ENCODE measurements at regions not wholly inside any gene's neighbourhood (a gene's known extent, or its start where the extent isn't known, plus 50 kb on each side); places are given as distances from the start of the nearest gene placed in this dataset.

GRCh38 chr1:98344731-98345130 lies 316.8 kb upstream of the SNX7 start:
- no peak overlapping the region for H3K18ac ChIP-seq (ENCODE audit: low read depth in 1 of 2, low read length in 2 of 2)
- no peak overlapping the region for H3K4ac ChIP-seq (ENCODE audit: low read depth in 1 of 2, low read length in 2 of 2)
- no peak overlapping the region for H3K14ac ChIP-seq (ENCODE audit: low read length in 2 of 2)
- no peak overlapping the region for H4K91ac ChIP-seq (ENCODE audit: low read length)
- H2BK15ac ChIP-seq (ENCODE audit: low read depth, poor library complexity, severe bottlenecking) = no peak overlapping the region
- H2BK5ac ChIP-seq (ENCODE audit: low read depth, low read length, poor library complexity, severe bottlenecking) = no peak overlapping the region
- H3K27me3 ChIP-seq (ENCODE audit: control insufficient read depth in 1 of 2, insufficient read depth in 1 of 2, low read length in 2 of 2) = no peaks in the 10 kb centered on the region
- no peak overlapping the region for H2BK12ac ChIP-seq (ENCODE audit: low read length in 2 of 2)
- H2AFZ ChIP-seq (ENCODE audit: low read depth, low read length) = no peak overlapping the region
- H4K8ac ChIP-seq (ENCODE audit: low read length) = no peak overlapping the region
- H3K9me3 ChIP-seq (ENCODE audit: control insufficient read depth, low read length) = no peaks in the 10 kb centered on the region
- no peak overlapping the region for H3K4me3 ChIP-seq (ENCODE audit: insufficient read depth in 1 of 2, low read depth in 1 of 2, low read length in 2 of 2)
- no peaks in the 10 kb centered on the region for H3K4me1 ChIP-seq (ENCODE audit: control insufficient read depth, insufficient read depth, low read depth, low read length)
- no peak overlapping the region for H3K23ac ChIP-seq (ENCODE audit: low read length in 2 of 2)
- H3K36me3 ChIP-seq (ENCODE audit: control insufficient read depth in 1 of 2, insufficient read depth in 2 of 2, low read depth in 1 of 2, low read length in 2 of 2) = no peaks in the 10 kb centered on the region
- H3K79me1 ChIP-seq (replicated peaks; ENCODE audit: low read length, poor library complexity, severe bottlenecking) = no peaks in the 10 kb centered on the region
- no CpG with 5 or more reads among the region's 3 CpGs for WGBS
- H3K27ac ChIP-seq (ENCODE audit: low read length, poor library complexity, severe bottlenecking) = no peak overlapping the region
- no peak for DNase-seq
- H2AK5ac ChIP-seq (ENCODE audit: low read length, severe bottlenecking) = no peak overlapping the region
- no peak overlapping the region for H3K9ac ChIP-seq (ENCODE audit: low read length)
- H2BK120ac ChIP-seq (ENCODE audit: low read depth, low read length) = no peak overlapping the region
- H3K4me2 ChIP-seq (ENCODE audit: low read length, poor library complexity, severe bottlenecking) = no peak overlapping the region

- Histone ChIP-seq H3K27me3 (ENCODE audit: control insufficient read depth in 1 of 2, insufficient read depth in 1 of 2, low read length in 2 of 2) (no peaks in the 10 kb centered on the region), H3K36me3 (ENCODE audit: control insufficient read depth in 1 of 2, insufficient read depth in 2 of 2, low read depth in 1 of 2, low read length in 2 of 2) (no peaks in the 10 kb centered on the region), H2BK15ac (ENCODE audit: low read depth, poor library complexity, severe bottlenecking) (no peak overlapping the region), H3K9me3 (ENCODE audit: control insufficient read depth, low read length) (no peaks in the 10 kb centered on the region), H4K8ac (ENCODE audit: low read length) (peak overlapping the region; percentile 27), H3K9ac (ENCODE audit: low read length) (no peak overlapping the region), H3K79me1 (replicated peaks; ENCODE audit: low read length, poor library complexity, severe bottlenecking) (no peaks in the 10 kb centered on the region), H2AFZ (ENCODE audit: low read depth, low read length) (no peak overlapping the region), H3K14ac (ENCODE audit: low read length in 2 of 2) (no peak overlapping the region), H2AK5ac (ENCODE audit: low read length, severe bottlenecking) (no peak overlapping the region), H2BK5ac (ENCODE audit: low read depth, low read length, poor library complexity, severe bottlenecking) (no peak overlapping the region), H2BK120ac (ENCODE audit: low read depth, low read length) (no peak overlapping the region), H3K4me3 (ENCODE audit: insufficient read depth in 1 of 2, low read depth in 1 of 2, low read length in 2 of 2) (no peak overlapping the region), H4K91ac (ENCODE audit: low read length) (no peak overlapping the region), H3K27ac (ENCODE audit: low read length, poor library complexity, severe bottlenecking) (no peak overlapping the region), H3K4me1 (ENCODE audit: control insufficient read depth, insufficient read depth, low read depth, low read length) (no peaks in the 10 kb centered on the region), H3K4me2 (ENCODE audit: low read length, poor library complexity, severe bottlenecking) (no peak overlapping the region), H3K18ac (ENCODE audit: low read depth in 1 of 2, low read length in 2 of 2) (no peak overlapping the region), H3K4ac (ENCODE audit: low read depth in 1 of 2, low read length in 2 of 2) (no peak overlapping the region), H2BK12ac (ENCODE audit: low read length in 2 of 2) (no peak overlapping the region), H3K23ac (ENCODE audit: low read length in 2 of 2) (no peak overlapping the region)
- DNase-seq = no peak
- 92% methylated on average over 1 of the region's 1 CpG for WGBS
Measured at GRCh38 chr1:98342566-98342965, 319.0 kb upstream of the SNX7 start.

GRCh38 chr1:98340511-98340910 lies 321.0 kb upstream of the SNX7 start:
- no peak overlapping the region for H4K8ac ChIP-seq (ENCODE audit: low read length)
- no peaks in the 10 kb centered on the region for H3K79me1 ChIP-seq (replicated peaks; ENCODE audit: low read length, poor library complexity, severe bottlenecking)
- no peak overlapping the region for H3K23ac ChIP-seq (ENCODE audit: low read length in 2 of 2)
- no peak for DNase-seq
- no peak overlapping the region for H3K4ac ChIP-seq (ENCODE audit: low read depth in 1 of 2, low read length in 2 of 2)
- no peaks in the 10 kb centered on the region for H3K27me3 ChIP-seq (ENCODE audit: control insufficient read depth in 1 of 2, insufficient read depth in 1 of 2, low read length in 2 of 2)
- H2BK120ac ChIP-seq (ENCODE audit: low read depth, low read length) = no peak overlapping the region
- H3K9ac ChIP-seq (ENCODE audit: low read length) = no peak overlapping the region
- no peak overlapping the region for H2BK15ac ChIP-seq (ENCODE audit: low read depth, poor library complexity, severe bottlenecking)
- H3K4me1 ChIP-seq (ENCODE audit: control insufficient read depth, insufficient read depth, low read depth, low read length) = no peaks in the 10 kb centered on the region
- H3K4me3 ChIP-seq (ENCODE audit: insufficient read depth in 1 of 2, low read depth in 1 of 2, low read length in 2 of 2) = no peak overlapping the region
- no peak overlapping the region for H3K14ac ChIP-seq (ENCODE audit: low read length in 2 of 2)
- no peak overlapping the region for H2AK5ac ChIP-seq (ENCODE audit: low read length, severe bottlenecking)
- no peak overlapping the region for H3K27ac ChIP-seq (ENCODE audit: low read length, poor library complexity, severe bottlenecking)
- no peak overlapping the region for H3K18ac ChIP-seq (ENCODE audit: low read depth in 1 of 2, low read length in 2 of 2)
- no peak overlapping the region for H2BK12ac ChIP-seq (ENCODE audit: low read length in 2 of 2)
- no peak overlapping the region for H4K91ac ChIP-seq (ENCODE audit: low read length)
- H3K36me3 ChIP-seq (ENCODE audit: control insufficient read depth in 1 of 2, insufficient read depth in 2 of 2, low read depth in 1 of 2, low read length in 2 of 2) = no peaks in the 10 kb centered on the region
- H3K9me3 ChIP-seq (ENCODE audit: control insufficient read depth, low read length) = no peaks in the 10 kb centered on the region
- H2BK5ac ChIP-seq (ENCODE audit: low read depth, low read length, poor library complexity, severe bottlenecking) = no peak overlapping the region
- no peak overlapping the region for H2AFZ ChIP-seq (ENCODE audit: low read depth, low read length)
- 100% methylated on average over 1 of the region's 4 CpGs for WGBS
- H3K4me2 ChIP-seq (ENCODE audit: low read length, poor library complexity, severe bottlenecking) = no peak overlapping the region

GRCh38 chr1:98336472-98337083 lies 324.9 kb upstream of the SNX7 start:
- WGBS = 96% methylated on average over 4 of the region's 5 CpGs
- H3K79me1 ChIP-seq (replicated peaks; ENCODE audit: low read length, poor library complexity, severe bottlenecking) = no peaks in the 10 kb centered on the region
- no peak for DNase-seq
- no peak overlapping the region for H3K4me3 ChIP-seq (ENCODE audit: insufficient read depth in 1 of 2, low read depth in 1 of 2, low read length in 2 of 2)
- no peaks in the 10 kb centered on the region for H3K27me3 ChIP-seq (ENCODE audit: control insufficient read depth in 1 of 2, insufficient read depth in 1 of 2, low read length in 2 of 2)
- H3K4me2 ChIP-seq (ENCODE audit: low read length, poor library complexity, severe bottlenecking) = peak overlapping the region; percentile 16
- no peaks in the 10 kb centered on the region for H3K36me3 ChIP-seq (ENCODE audit: control insufficient read depth in 1 of 2, insufficient read depth in 2 of 2, low read depth in 1 of 2, low read length in 2 of 2)
- H2BK120ac ChIP-seq (ENCODE audit: low read depth, low read length) = no peak overlapping the region
- H4K8ac ChIP-seq (ENCODE audit: low read length) = no peak overlapping the region
- no peaks in the 10 kb centered on the region for H3K9me3 ChIP-seq (ENCODE audit: control insufficient read depth, low read length)
- H2AFZ ChIP-seq (ENCODE audit: low read depth, low read length) = no peak overlapping the region
- H3K9ac ChIP-seq (ENCODE audit: low read length) = no peak overlapping the region
- H3K18ac ChIP-seq (ENCODE audit: low read depth in 1 of 2, low read length in 2 of 2) = no peak overlapping the region
- no peak overlapping the region for H2BK5ac ChIP-seq (ENCODE audit: low read depth, low read length, poor library complexity, severe bottlenecking)
- no peak overlapping the region for H2BK15ac ChIP-seq (ENCODE audit: low read depth, poor library complexity, severe bottlenecking)
- H2BK12ac ChIP-seq (ENCODE audit: low read length in 2 of 2) = no peak overlapping the region
- no peak overlapping the region for H3K4ac ChIP-seq (ENCODE audit: low read depth in 1 of 2, low read length in 2 of 2)
- H2AK5ac ChIP-seq (ENCODE audit: low read length, severe bottlenecking) = no peak overlapping the region
- H3K27ac ChIP-seq (ENCODE audit: low read length, poor library complexity, severe bottlenecking) = peak overlapping the region; percentile 22
- H3K14ac ChIP-seq (ENCODE audit: low read length in 2 of 2) = no peak overlapping the region
- no peak overlapping the region for H3K23ac ChIP-seq (ENCODE audit: low read length in 2 of 2)
- H3K4me1 ChIP-seq (ENCODE audit: control insufficient read depth, insufficient read depth, low read depth, low read length) = no peaks in the 10 kb centered on the region
- H4K91ac ChIP-seq (ENCODE audit: low read length) = no peak overlapping the region

Data from mesenchymal stem cell (in vitro differentiated cells and primary cell).